ENCODE measurements at regions not wholly inside any gene's neighbourhood (a gene's known extent, or its start where the extent isn't known, plus 50 kb on each side); places are given as distances from the start of the nearest gene placed in this dataset.

DNA sequence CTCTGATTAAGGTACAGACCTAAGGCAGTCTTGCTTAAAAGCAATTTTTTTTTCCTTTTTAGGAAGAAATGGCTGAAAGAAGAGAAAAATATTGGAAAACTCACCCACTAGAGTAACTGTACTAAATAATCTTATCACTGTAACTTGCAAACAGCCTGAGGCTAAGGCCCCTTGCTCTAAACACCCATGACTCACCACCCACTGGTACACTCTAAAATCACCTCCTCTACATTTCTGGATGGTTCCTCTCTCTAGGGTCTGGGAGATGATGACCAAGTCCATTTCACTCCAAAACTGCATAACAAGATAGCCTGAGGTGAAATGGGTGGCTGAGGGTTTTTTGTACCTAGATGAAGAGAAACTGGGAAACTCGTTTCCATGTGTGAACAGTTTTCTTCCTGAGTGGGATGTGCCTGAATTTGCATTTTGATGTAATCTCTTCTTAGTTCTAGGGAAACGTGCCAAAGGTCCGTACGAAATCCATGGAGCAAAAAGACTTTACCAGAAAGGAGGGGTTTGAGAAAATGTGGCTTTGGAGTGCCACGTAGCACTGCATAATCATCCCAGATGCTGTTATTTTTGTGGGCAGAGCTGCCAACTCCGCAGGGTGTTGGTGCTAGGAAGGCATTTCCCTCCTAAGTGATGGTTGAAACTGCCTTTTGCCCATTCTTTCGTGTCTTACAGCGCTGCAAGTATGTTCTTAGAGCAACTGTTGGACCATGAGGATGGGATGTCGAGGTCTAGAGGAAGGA, 113.5 kb upstream of the C10orf90 start:
- no peak for DNase-seq (ENCODE audit: low read depth)

DNA sequence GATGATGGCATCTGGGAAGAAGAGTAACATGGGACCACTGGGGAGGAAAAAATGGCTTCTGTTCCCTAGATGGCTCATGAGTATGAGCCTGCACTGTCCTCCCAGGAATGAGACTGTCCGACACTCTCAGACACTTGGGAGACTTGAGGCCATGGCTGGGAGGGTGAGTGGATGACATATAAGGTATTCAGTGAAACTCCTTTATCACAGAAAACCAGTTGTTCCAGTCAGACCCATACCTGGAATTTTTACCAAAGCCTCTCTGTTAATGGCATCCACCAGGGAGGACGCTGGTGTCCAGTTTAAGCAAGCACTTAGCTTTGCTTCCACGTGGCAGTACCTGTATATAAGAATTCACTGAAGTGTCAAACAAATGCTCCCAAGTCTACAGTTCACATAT, 116.7 kb upstream of the C10orf90 start:
- DNase-seq (ENCODE audit: low read depth): no peak

DNA sequence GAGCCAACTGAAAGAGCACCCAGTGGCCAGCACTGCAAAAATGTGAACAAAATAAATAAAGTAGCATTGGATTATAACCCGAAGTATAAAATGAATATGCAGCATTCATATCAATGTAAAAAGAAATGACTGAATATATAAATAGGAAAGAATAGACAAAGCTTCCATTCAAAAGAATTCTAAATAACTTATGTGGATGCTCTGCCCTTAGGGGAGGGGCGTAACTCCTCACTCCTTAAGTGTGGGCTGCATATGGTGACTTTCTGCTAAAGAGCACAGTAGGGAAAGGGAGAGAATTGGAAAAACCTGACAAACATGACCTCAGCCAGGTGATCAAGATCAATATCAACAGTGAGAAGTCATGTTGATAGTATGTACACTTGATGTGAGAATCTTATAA, 109.9 kb upstream of the DOCK1 start:
- no peak for DNase-seq (ENCODE audit: low read depth)

DNA sequence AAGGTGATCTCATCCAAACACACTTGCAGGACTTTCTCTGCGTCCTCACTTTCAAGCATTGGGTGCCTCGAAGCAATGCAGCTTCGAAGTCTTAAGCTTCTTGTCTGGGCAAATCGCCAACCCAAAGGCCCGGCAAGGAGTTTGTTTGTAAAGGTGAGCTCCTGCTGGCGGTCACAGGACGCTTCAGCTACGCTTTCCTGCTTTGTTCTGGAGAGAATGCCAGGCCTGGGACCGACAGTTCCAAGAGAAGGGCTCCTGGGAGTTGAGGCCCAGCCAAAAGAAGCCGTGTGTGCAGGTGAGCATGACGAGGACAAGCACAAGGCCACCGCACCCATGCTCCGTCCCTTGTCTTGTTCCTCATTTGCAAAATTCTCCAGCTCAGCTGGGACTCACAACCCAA, 106.6 kb upstream of the DOCK1 start:
- DNase-seq (ENCODE audit: low read depth): no peak

DNA sequence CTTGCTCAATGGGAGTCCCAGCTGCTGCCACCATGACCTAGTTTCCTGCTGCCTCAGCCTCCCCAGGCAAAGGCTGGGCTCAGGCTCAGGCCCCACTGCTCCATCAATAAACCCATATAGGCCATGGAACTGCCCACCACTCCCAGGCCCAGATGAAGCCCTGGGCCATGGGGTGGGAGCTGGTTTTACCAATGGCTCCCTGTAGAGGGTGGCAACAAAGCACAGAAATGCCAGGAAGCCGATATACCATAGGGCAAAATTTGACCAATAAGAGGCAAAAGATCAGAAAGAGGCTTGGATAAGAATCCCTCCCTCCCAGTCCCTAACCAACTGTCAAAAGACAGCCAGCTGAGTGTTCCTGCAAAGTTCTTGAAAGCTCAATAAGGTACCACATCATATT, 101.8 kb upstream of the DOCK1 start:
- no peak for DNase-seq (ENCODE audit: low read depth)

DNA sequence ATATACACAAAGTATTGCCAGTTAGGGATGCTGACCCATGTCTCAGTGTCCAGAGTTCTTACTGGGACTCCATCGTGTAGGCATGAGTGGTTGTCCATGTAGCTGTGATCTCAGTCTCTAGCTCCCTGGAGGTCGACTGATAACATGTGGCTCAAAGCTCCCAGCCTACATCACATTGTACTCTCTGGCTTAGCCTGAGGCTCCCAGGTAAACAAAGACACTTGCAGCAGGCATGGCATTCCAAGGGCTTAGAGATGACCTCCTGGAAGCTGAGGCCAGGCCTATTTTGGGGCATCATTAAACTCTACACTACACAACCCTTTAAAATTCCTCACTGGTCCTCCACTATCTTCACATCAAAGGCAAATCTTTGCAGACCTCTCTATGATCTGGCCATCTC, 100.8 kb upstream of the DOCK1 start:
- DNase-seq (ENCODE audit: low read depth): no peak

DNA sequence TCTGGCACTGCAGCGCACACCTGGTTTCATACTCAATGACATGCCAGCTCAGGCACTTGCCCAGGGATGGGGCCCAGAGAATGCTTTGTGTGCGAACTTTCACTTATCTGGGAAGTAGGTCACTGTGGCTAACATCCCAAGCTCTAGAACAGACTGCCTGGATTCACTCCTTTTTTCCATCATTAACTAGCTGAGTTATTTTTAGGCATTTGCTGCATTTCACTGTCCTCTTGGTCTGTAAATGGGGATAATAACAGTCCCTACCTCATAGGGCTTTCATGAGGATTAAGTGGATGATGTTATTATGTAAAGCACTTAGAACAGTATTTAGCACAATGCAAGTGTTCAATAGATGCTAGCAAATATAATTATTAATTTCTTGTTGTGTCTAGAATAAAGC, 98.7 kb upstream of the DOCK1 start:
- no peak for DNase-seq (ENCODE audit: low read depth)

DNA sequence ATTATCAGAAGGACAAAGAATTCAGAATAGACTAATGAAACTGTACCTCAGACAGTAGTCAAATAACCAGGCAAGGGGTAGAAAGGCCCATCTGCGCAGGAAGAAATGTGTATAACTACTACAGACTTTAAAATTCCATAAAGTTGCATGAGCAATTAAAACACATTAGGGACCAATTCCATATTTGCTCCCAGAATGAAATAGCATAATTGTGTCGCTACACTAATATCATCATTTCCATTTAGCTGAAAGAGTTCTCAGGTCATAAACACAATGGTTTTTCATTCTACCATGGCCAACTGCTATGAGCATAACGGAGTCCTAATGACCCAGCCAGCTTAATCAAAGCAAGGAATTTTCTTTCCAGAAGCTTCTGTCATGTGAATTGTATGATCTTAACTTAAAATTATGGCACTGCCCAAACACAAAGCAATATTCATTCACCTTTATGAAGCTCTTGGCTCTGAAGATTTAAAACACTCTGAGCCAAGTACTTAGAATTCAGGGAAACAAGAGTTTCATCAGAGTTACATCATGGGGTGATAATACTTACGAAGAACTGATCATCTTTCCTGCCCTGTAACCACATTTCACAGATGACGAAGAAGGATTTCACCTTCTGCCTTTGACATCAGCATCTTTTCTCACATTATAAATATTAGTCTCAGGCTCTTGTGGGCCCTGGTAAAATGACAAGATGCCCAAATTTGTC, 98.1 kb upstream of the DOCK1 start:
- no peak for DNase-seq (ENCODE audit: low read depth)

DNA sequence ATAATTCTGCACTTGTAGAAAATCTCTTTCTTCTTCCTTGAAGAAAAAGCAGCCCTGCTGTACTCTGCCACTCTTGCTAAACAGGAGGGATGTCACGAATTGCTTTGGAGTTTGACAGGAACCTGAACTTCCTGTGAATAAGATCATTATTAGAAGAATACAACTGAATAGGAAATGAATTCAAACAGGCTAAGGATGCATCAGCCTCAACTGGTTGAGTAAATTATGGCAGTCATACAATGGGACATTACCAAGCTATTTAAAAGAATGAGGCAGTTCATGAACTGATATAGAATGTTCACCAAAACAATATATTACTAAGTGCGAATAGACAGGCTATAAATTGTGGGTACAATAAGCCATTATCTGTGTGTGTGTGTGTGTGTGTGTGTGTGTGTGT, 97.1 kb upstream of the DOCK1 start:
- DNase-seq (ENCODE audit: low read depth): no peak

DNA sequence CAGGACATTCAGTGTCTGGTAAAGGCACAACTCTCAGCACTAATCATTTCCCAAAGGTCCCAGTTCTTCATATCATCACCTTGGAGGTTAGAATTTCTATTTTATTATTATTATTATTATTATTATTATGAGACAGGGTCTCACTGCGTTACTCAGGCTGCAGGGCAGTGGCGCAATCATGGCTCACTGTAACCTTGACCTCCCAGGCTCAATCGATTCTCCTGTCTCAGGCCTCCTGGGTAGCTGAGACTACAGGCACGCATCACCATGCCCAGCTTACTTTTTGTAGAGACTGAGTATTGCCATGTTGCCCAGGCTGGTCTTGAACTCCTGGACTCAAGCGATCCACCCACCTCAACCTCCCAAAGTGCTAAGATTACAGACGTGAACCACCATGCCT, 91.8 kb upstream of the DOCK1 start:
- DNase-seq (ENCODE audit: low read depth): no peak

DNA sequence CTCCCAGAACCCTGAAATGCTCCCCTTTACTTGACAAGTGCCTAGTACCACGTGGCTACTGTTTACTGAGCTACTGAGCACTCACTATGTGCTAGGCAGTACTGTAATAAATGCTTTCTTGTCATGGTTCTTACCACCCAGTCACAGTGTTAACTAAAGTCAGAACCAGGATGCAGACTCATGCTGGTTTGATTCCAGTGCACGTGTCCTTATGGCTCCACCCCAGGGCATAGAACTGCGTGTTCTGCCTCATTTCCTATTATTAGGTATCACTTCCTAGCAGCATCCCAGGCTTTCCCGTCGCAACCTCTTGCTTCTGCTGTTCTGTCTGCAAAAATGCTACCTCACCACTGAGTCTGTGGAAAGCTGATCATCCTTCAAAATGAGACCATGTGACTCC, 71.7 kb upstream of the DOCK1 start:
- DNase-seq (ENCODE audit: low read depth): no peak

DNA sequence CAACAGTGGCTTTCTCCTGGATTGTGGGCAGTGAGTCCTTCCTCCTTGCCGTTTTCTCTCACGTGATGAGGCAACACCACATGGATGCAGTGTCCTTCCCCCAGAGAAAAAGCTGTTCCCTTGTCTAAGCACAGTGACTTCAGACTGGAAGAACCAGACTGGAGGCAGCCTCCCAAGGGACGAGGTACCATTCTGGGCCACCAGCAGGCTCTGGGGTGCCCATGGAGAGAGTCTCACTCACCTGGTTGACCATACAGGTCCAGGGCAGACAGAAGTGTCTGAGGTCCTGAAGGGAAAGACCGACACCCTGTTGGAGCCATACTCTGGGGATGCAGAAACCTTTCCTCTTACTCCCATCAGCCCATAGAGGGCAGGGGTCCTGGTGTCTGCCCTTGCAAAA, 69.2 kb upstream of the DOCK1 start:
- DNase-seq (ENCODE audit: low read depth): no peak

DNA sequence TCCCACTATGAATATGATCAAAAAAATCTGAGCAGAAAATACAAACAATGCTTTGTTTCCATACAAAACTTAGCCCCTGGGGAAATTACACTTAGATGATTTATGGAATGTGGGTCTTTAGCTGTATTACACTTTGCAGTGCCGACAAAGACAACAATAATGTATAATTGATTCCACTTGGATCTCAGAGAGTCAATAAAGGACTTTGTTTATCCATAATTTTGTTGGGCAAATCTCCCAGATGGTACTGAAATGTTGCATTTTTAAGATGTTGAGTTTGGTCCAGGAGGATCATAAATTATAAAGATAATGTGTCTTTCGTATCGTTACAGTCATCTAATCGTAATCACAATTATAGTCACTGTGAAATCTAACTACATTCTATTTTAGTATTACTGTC, 66.9 kb upstream of the DOCK1 start:
- DNase-seq (ENCODE audit: low read depth): no peak

DNA sequence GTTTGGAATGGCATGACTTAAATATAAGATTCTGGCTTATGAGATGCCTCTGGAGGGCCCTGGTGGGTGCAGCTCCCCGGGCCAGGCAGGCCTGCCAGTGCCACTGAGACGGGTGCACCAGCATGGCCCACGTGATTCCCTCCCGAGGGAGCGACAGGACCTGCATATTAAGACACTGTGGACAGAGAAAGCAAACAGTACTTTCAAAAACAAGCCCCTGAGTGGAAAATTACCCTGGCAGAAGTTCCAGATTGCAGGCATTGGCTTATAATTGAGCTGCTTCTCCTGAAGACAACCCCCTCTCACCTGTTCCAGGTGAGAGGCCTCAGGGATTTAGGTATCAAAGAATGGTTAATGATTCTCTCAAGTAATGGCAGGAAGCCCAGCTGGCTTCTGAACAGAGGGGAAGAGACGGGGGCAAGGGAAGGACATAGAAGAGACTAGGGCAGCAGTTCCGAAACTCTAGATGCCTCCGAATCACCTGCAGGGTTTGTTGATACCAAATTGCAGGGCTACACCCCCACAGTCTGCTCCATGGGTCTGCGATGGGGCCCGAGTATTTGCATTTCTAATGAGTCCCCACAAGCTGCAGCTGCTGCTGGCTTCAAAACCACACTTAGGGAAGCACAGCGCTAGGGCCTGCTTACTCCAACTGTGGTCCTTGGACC, 66.0 kb upstream of the DOCK1 start:
- peak; percentile 10 for DNase-seq (ENCODE audit: low read depth)

DNA sequence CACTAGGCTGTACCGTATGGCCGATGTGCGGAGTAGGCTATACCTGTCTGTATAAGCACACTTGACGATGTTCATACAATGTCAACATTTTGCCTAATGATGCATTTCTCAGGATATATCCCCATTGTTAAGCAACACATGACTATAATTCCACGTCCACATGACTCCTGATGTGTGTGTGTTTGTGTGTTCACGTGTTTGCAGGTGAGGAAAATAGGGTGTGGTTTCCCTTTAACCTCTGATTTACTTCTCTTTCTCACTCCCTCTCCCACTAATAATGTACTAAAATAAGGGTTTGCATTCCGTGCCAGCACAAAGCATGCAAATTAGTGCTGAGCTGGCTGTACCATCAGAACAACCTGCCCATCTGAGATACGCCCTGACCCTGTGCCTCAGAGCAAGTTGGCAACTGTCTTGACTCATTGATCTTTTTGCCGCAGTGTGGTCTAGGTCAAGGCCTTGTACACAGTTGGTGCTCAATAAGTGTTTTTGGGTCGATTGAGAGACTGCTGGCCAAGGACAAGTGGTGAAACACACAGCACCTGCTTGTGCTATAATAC, 64.6 kb upstream of the DOCK1 start:
- no peak for DNase-seq (ENCODE audit: low read depth)

DNA sequence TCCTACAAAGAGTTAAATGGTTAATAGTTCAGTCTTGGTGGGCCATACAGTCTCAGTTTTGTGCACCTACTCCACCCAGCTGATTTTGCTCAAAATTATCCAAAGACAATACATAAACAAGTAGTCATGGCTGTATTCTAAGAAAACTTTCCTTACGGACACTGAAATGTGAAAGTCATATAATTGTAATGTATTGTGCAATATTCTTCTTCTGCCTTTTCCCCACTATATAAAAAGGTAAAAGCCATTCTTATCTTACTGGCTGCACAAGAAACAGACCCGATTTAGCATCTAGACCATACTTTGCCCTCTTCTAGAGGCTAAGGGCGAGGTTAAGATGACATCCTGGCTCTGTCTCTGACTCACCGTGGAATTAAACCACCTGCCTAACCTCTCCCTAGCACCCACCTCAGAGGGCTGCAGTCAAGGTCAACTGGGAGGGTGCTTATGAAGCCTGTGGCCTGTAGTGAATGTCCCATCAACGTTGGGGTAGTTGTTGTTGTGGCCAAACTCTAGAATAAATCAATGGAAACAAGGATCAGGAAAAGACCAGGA, 63.8 kb upstream of the DOCK1 start:
- no peak for DNase-seq (ENCODE audit: low read depth)

DNA sequence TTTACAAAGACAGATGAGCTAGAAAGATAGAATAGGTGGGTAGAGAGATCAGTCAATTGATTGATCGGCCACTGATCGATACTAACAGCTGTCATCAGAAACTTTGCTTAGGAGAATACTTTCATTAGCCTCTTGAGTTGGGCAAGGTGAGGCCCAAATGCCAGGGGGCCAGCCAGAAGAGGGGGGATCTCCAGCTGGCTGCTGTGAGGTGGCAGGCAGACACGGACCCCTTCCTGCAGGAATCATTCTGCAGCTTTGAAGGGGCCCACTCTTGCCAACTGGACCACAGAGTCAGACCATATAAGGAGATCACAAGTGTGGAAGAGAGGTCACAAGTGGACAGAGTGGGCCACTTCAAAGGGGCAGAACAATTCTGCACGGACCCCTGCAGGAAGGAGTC, 62.9 kb upstream of the DOCK1 start:
- no peak for DNase-seq (ENCODE audit: low read depth)

DNA sequence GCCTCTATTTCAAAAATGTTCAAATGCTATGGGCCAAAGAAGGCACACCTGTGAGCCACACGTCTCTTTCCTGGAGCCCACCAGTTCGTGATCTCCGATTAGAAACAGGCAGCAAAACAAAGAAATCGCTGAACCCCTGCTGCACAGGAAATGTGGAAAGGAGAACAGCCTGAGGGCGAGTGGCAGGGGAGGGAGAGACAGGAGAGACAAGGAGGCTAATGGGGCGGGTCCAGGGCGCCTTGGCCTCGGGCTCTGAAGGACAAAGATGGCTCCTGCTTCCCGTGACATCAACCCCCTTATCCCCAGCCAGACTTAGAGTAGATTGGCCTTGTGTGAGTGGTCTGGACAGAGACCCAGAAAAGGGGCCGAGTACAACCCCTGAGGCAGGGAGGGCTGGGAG, 62.4 kb upstream of the DOCK1 start:
- DNase-seq (ENCODE audit: low read depth): no peak

DNA sequence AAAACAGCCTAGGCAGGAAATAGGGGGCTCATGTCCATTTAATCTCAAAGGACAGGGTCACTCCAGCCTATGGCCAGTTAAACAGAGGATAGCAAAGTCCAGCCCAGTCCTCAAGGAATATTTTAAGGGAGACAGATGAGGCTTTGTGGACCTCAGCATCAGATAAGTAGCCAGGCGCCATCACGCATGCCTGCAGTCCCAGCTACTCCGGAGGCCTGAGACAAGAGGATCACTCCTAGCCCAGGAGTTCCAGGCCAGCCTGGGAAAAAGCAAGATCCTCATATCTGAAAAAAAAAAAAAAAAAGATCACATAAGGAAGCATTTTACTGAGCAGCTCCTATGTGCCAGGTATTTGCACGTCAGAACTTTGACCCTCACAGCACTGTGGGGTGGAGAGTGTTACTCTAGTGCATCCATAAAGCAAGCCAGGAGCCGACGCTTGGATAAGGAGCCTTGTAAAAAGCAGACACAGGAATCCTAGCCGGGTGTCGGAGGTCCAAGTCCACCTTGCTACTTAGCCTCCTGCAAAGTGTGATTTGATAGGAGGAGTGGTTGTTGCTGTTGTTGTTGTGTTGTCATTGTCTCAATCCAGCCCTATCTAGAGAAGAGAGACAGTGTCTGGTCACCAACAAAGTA, 61.8 kb upstream of the DOCK1 start:
- no peak for DNase-seq (ENCODE audit: low read depth)

DNA sequence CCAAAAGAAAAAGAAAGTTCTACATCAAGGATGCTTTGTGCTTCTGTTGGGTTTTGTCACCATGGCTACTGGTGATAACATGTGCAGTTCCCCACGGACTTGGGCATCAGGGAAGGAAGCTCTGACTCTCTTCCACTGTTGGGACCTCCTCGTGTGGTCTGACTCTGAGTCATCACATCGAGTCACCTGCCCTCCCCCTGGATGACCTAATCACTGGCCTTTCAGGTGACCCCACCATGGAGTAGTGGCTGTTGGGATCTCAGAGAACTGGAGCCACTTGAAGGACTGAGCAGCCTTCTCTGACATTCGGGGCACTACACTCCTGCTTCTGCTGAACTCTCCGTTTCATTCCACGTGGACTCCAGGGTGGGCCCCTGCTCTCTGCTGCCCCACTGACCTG, 60.8 kb upstream of the DOCK1 start:
- no peak for DNase-seq (ENCODE audit: low read depth)

DNA sequence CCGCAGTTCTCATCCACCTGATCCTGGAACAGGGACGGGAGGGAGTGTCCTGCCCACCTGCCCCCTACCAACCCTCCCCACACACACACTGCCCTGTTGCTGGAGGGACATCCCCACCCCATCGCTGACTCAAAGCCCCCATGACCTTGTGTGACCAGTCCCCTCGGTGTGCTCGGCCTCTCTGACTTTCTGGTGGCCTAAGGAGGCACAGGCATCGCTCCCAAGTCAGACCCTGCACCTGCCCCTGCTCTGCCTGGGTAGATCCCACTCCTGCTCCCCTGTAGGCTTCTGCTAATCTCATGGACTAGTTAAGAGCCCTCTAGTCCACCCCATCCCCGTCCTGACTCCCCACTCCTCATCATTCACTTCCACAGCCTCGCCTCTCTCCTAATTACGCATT, 58.8 kb upstream of the DOCK1 start:
- no peak for DNase-seq (ENCODE audit: low read depth)

DNA sequence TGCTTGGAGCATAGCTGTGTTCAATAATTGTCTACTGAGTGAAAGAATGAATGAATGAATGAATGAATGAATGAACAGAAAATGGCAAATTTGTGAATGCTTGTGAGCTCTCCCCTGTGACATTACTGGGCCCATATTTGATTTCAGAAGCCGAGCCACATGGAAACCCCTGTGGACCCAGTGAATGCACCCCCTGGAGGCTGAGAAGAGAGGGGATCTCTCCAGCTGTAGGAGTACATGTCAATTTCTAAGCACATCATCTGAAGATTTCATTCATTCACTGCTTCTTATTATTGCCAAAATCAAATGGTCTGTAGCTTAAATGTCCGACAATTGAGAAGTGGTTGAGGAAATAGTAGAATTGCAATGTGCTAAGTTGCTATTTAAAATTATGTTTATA, 58.3 kb upstream of the DOCK1 start:
- DNase-seq (ENCODE audit: low read depth): no peak
